Activated CD4-positive, alpha-beta T cell treated with anti-CD3 and anti-CD28 coated beads, Interleukin-2, amount 50 U/mL, for 24 hours (primary cell): ENCODE measurements at regions not wholly inside any gene's neighbourhood (a gene's known extent, or its start where the extent isn't known, plus 50 kb on each side); places are given as distances from the start of the nearest gene placed in this dataset.

Experiments used
- DNase-seq, 2 donors: peaks; one replicate each; pipeline ENCODE4 v3.0.0-alpha.2; 2020; ENCODE audit warnings: low read depth in 1 of 2, low spot score in 1 of 2

- DNase-seq: no peak
These were observed 1026.8 kb upstream of the NR2F2 start for GRCh38 chr15:95303713-95304112.

- DNase-seq: no peak
These were observed 1026.2 kb upstream of the NR2F2 start for GRCh38 chr15:95304151-95304946.

GRCh38 chr15:95304947-95305400, 1025.5 kb upstream of the NR2F2 start:
- DNase-seq: no peak

GRCh38 chr15:95307115-95307514, 1023.4 kb upstream of the NR2F2 start:
- DNase-seq: no peak

- no peak for DNase-seq
These were observed 1011.3 kb upstream of the NR2F2 start for GRCh38 chr15:95319242-95319641.

GRCh38 chr15:95323796-95324195, 1006.7 kb upstream of the NR2F2 start:
- DNase-seq: no peak

GRCh38 chr15:95324656-95325055, 1005.8 kb upstream of the NR2F2 start:
- no peak for DNase-seq

GRCh38 chr15:95325763-95326404, 1004.6 kb upstream of the NR2F2 start:
- no peak for DNase-seq

- no peak for DNase-seq
These were observed 1003.9 kb upstream of the NR2F2 start for GRCh38 chr15:95326431-95327182.

GRCh38 chr15:95327183-95327525, 1003.3 kb upstream of the NR2F2 start:
- no peak for DNase-seq

GRCh38 chr15:95327661-95328060, 1002.8 kb upstream of the NR2F2 start:
- no peak for DNase-seq

GRCh38 chr15:95328559-95328958, 1001.9 kb upstream of the NR2F2 start:
- no peak for DNase-seq

- no peak for DNase-seq
These were observed 1001.1 kb upstream of the NR2F2 start for GRCh38 chr15:95329362-95329761.

GRCh38 chr15:95341686-95342085, 988.8 kb upstream of the NR2F2 start:
- no peak for DNase-seq

- no peak for DNase-seq
These were observed 984.6 kb upstream of the NR2F2 start for GRCh38 chr15:95345867-95346266.

- no peak for DNase-seq
These were observed 983.6 kb upstream of the NR2F2 start for GRCh38 chr15:95346721-95347475.

GRCh38 chr15:95347837-95348236, 982.7 kb upstream of the NR2F2 start:
- DNase-seq: no peak

- DNase-seq: no peak
These were observed 979.6 kb upstream of the NR2F2 start for GRCh38 chr15:95350908-95351307.

GRCh38 chr15:95352631-95353187, 977.8 kb upstream of the NR2F2 start:
- no peak for DNase-seq

GRCh38 chr15:95353512-95353911, 977.0 kb upstream of the NR2F2 start:
- DNase-seq: no peak

- no peak for DNase-seq
These were observed 970.5 kb upstream of the NR2F2 start for GRCh38 chr15:95359966-95360365.
